Skeletal muscle tissue (tissue), 4 donors: ENCODE measurements at regions not wholly inside any gene's neighbourhood (a gene's known extent, or its start where the extent isn't known, plus 50 kb on each side); places are given as distances from the start of the nearest gene placed in this dataset. TPM values are rescaled to one million over a fixed set of nuclear protein-coding genes. Genes with fewer than 3 reads are reported as not detected.
A peak's percentile ranks its signal among the peaks of the same experiment; 100 is the strongest.
"Not testable (repeated sequence)": the region's sequence is repeated elsewhere in the genome, so short reads cannot be mapped to it uniquely, and the experiment has no call there.

Experiments used
- H3K27ac ChIP-seq: one replicate; pipeline ENCODE4 v1.7.0; 2013; ENCODE audit warnings: mild to moderate bottlenecking, low read depth, low read length, inconsistent platforms
- H3K27me3 ChIP-seq, 3 donors: one replicate each; pipeline ENCODE4 v1.7.0; 2013; ENCODE audit warnings: low read length in 3 of 3; ENCODE audit not compliant: control insufficient read depth in 3 of 3, insufficient read depth in 3 of 3
- H3K36me3 ChIP-seq, 3 donors: one replicate each; pipeline ENCODE4 v1.7.0; 2013; ENCODE audit warnings: low read length in 3 of 3; ENCODE audit not compliant: control insufficient read depth in 3 of 3, insufficient read depth in 3 of 3
- H3K4me1 ChIP-seq, 3 donors: one replicate each; pipeline ENCODE4 v1.7.0; 2013; ENCODE audit warnings: low read length in 3 of 3, mild to moderate bottlenecking in 3 of 3; ENCODE audit not compliant: control insufficient read depth in 3 of 3, insufficient read depth in 3 of 3
- H3K4me3 ChIP-seq, 3 donors: one replicate each; pipeline ENCODE4 v1.7.0; 2013; ENCODE audit warnings: low read length in 3 of 3
- H3K9ac ChIP-seq, 3 donors: one replicate each; pipeline ENCODE4 v1.7.0; 2013; ENCODE audit warnings: low read length in 3 of 3, mild to moderate bottlenecking in 3 of 3, moderate library complexity in 2 of 3, low read depth in 1 of 3
- H3K9me3 ChIP-seq, 3 donors: one replicate each; pipeline ENCODE4 v1.7.0; 2013; ENCODE audit warnings: low read length in 3 of 3; ENCODE audit not compliant: control insufficient read depth in 3 of 3
- small RNA-seq: library from RNA; depleted of rRNA; stranded (forward); fragments of <200 nt; gene quantifications from one replicate; pipeline ENCODE3, GENCODE V24; 2014
- donor health status: Osteomylitis.

DNA sequence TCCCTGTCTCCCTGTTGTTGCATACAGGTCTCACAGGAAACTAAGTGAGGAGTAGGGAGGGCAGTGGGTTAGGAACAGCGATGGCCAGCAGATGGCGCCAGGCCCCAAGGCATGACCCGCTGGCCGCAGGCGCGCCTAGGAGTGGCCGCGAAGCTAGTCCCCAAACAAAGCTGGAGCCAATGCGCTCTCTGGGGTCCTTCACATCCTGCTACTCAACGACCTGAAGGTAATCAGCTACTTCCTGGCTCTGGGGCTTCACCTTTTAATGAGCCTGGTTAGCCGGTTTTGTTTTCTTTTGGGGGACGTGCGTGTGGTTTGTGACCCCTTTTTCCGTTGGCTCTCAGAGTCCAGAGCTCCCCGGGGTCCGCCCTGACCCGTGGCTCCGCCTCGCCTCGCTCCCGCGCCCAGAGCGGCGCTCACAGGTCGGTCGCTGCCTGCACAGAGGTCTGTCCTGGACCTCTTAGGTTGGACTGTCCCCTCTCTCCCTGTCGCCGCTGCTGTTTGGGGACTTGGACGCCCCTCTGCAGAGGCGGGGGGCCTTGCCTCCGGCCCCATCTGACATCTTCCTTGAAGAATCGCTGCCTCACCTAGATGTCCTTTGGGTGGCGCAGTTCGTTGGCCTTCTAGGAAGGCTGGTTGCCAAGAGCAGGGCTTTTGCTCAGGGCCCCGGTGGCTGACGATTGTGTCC lies 62.2 kb upstream of the GTF3A start:
- Histone ChIP-seq H3K36me3 (no peaks in the 10 kb centered on the region), H3K27me3 (peaks cover 0 to 23% (median 18%) of the 10 kb centered on the region in 3 donors), H3K27ac (no peak overlapping the region), H3K4me1 (peaks cover 8 to 10% (median 8%) of the 10 kb centered on the region in 3 donors), H3K9me3 (no peaks in the 10 kb centered on the region), H3K9ac (peak overlapping the region; percentile 73 to 79 (median 77)), H3K4me3 (peak overlapping the region; percentile 71 to 85 (median 80))

DNA sequence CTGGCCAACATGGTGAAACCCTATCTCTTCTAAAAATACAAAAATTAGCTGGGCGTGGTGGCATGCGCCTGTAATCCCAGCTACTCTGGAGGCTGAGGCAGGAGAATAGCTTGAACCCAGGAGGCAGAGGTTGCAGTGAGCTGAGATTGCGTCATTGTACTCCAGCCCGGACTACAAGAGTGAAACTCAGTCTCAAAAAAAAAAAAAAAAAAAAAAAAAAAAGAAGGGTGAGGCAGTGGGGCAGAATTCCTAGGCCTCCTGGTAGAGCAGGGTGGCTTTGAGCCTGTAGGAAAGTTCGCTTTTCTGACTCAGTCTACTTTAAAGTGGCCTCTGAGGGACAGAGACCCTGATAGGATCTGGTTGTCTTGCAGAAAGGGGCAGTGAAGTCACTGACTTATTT lies 60.8 kb upstream of the GTF3A start:
- not testable (repeated sequence) for H3K36me3 ChIP-seq, H3K27ac ChIP-seq, H3K9me3 ChIP-seq, H3K4me3 ChIP-seq, H3K9ac ChIP-seq
- Histone ChIP-seq H3K27me3 (peaks cover 0 to 28% (median 23%) of the 10 kb centered on the region in 3 donors), H3K4me1 (peaks cover 8 to 10% (median 8%) of the 10 kb centered on the region in 3 donors)

DNA sequence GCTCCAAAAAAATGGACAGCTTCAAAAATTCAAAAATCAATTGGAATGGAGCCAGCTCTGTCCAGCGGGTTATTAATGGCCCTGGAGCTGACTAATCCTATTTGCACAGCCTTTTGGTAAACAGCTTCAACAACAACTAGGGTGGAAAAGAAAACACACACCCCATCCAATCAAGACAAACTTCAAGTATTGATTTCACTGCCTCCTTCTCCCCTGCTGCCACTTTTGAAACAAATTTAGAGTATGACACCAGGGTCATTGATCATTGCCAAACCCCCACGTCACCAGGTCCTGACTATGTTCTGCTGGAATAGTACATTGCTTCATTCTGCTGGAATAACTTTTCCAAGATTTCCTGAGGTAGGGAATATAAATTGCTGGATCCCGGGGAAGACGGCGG lies 56.8 kb upstream of the GTF3A start:
- no peak overlapping the region for H3K27ac ChIP-seq
- no peaks in the 10 kb centered on the region for H3K36me3 ChIP-seq
- peaks cover 0 to 1% (median 0%) of the 10 kb centered on the region in 3 donors for H3K4me1 ChIP-seq
- peaks cover 0 to 2% (median 0%) of the 10 kb centered on the region in 3 donors for H3K9me3 ChIP-seq
- peaks cover 14 to 28% (median 20%) of the 10 kb centered on the region in 3 donors for H3K27me3 ChIP-seq
- no peak overlapping the region for H3K9ac ChIP-seq
- H3K4me3 ChIP-seq: no peak overlapping the region

DNA sequence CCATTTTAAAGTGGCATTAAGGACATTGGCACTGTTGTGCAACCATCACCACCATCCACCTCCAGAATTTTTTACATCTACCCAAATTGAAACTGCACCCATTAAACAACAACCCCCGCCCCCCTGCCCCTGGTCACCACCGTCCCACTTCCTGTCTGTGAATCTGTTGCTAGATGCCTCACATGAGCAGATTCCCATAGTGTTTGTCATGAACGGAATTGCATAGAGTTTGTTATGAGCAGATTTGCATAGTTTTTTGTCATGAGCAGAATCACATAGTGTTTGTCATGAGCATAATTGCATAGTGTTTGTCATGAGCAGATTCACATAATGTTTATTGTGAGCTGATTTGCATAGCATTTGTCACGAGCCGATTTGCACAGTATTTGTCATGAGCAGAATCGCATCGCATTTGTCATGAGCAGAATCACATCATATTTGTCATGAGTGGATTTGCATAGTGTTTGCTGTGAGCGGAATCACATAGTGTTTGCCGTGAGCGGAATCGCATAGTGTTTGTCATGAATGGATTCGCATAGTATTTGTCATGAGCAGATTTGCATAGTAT lies 54.0 kb upstream of the GTF3A start:
- H3K4me1 ChIP-seq: no peaks in the 10 kb centered on the region
- H3K9ac ChIP-seq: no peak overlapping the region
- H3K9me3 ChIP-seq: peaks cover 0 to 2% (median 0%) of the 10 kb centered on the region in 3 donors
- no peak overlapping the region for H3K27ac ChIP-seq
- no peak overlapping the region for H3K4me3 ChIP-seq
- H3K36me3 ChIP-seq: no peaks in the 10 kb centered on the region
- H3K27me3 ChIP-seq: peaks cover 20 to 44% (median 35%) of the 10 kb centered on the region in 3 donors

DNA sequence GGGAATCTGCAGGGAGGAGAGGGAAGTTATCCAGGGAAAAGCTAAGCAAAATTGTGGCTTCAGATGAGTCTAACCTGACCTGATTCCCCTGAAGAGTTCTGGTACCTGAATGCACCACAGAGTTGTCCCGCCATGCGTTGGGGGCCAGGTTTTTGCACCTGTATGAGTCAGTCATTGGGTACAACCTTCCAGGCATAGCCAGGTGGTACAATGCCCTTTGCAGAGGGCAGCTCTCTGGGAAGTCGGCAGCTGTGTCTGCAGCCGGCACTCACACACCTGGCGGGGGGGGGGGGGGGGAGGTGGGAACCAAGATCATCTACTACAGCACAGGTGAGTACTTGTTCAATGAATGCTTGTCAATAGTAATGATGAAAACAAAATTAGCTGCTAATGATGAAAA lies 52.5 kb upstream of the GTF3A start:
- H3K36me3 ChIP-seq: no peaks in the 10 kb centered on the region
- peaks cover 20 to 44% (median 35%) of the 10 kb centered on the region in 3 donors for H3K27me3 ChIP-seq
- peaks cover 0 to 2% (median 0%) of the 10 kb centered on the region in 3 donors for H3K9me3 ChIP-seq

DNA sequence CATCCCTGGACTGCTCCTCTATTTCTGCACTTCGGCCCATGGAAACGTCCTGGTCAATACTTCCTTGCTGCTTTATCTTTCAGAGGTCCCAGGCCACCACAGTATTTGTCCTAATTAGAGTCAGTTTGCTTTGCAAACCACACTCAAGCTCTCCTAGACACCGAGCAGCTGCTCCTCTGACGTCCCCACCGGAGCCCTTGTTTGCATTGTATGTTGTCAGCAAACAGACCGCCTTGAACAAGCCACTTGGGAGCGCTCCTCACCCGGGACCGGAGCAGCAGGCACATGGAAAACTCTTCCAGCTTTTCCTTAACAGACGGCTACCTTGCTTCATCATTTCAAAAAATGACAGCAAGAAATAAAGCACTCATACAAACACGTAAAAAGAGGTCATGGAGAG lies 51.5 kb upstream of the GTF3A start:
- H3K36me3 ChIP-seq: no peaks in the 10 kb centered on the region
- peaks cover 0 to 2% (median 0%) of the 10 kb centered on the region in 3 donors for H3K9me3 ChIP-seq
- no peak overlapping the region for H3K4me3 ChIP-seq
- peaks cover 20 to 40% (median 30%) of the 10 kb centered on the region in 3 donors for H3K27me3 ChIP-seq
- no peak overlapping the region for H3K9ac ChIP-seq
- no peak overlapping the region for H3K27ac ChIP-seq
- H3K4me1 ChIP-seq: no peaks in the 10 kb centered on the region

More for the DNA sequence above, 52.5 kb upstream of the GTF3A start:
- H3K4me3 ChIP-seq: no peak overlapping the region
- H3K27ac ChIP-seq: no peak overlapping the region
- H3K4me1 ChIP-seq: no peaks in the 10 kb centered on the region
- H3K9ac ChIP-seq: no peak overlapping the region

DNA sequence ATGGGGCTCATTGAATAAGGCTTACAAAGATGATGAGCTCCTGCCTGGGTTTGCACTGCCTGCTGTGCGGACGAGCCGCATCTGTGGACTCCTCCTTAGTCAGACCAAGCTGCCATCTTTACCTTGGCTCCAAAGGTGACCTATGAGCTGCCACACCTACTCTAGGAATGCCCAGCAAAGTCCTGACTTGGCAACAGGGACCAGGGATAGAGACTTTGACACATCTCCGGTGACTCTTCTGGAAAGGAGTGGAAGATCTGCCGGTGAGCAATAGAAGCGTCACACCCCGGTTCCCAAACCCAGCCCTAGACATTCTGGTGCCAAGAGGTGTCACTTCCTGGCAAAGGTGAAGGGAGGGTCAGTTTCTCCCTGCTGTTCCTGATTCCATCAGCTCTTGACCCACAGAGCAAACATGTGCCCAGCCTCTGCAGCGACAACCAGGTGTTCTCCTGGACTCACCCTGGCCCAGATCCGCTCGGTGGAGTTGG lies 50.2 kb upstream of the GTF3A start:
- H3K9me3 ChIP-seq: peaks cover 0 to 2% (median 0%) of the 10 kb centered on the region in 3 donors
- no peaks in the 10 kb centered on the region for H3K36me3 ChIP-seq
- no peak overlapping the region for H3K27ac ChIP-seq
- no peak overlapping the region for H3K9ac ChIP-seq
- H3K4me1 ChIP-seq: no peaks in the 10 kb centered on the region
- H3K4me3 ChIP-seq: no peak overlapping the region
- peaks cover 20 to 36% (median 30%) of the 10 kb centered on the region in 3 donors for H3K27me3 ChIP-seq

Small RNA genes in the stretch of these regions (small RNA-seq; reads per million reads assigned to genes)
- not detected for gene RNU6-70P
